Activated CD4-positive, alpha-beta T cell treated with anti-CD3 and anti-CD28 coated beads, Interleukin-2, amount 50 U/mL, for 16 hours (primary cell): ENCODE measurements at regions not wholly inside any gene's neighbourhood (a gene's known extent, or its start where the extent isn't known, plus 50 kb on each side); places are given as distances from the start of the nearest gene placed in this dataset.

Experiments used
- DNase-seq: peaks from one replicate; pipeline ENCODE4 v3.0.0-alpha.2; 2020

DNA sequence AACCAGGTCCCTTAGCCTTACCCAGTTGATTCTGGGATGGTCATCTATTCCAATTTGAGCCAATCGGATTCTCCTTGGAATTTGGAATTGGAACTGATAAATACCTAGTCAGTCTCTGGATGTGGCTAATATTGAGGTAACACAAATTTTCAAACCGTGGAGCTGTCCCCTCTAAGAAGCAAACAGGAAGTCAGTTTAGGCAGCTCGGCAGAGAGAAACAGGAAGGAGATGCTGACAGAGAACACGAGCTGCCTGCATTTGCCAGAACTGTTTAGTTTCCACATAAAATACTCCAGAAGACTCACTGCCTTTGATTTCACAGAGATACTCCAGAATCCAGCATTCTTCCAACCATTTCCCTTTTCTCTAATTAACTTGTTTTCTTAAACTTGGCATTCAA is 1024.9 kb downstream of the BCL11A start:
- DNase-seq, result no peak

GRCh38 chr2:59502981-59503380 is 1050.5 kb downstream of the BCL11A start:
- DNase-seq, result no peak

DNA sequence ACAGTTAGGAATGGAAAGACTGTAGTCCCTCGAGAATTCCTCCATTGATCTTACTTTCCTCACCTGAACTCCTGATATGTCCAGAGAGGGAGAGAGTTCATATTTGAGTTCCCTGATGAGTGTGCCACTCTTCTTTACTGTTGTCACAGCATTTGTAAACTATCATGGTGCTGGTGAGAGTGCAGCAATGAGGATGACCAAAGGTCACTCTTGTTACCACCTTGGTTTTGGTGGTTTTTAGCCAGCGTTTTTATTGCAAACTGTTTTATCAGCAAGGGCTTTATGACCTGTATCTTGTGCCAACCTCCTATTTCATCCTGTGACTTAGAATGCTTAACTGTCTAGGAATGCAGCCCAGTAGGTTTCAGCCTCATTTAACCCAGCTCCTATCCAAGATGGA is 1062.5 kb downstream of the BCL11A start:
- no peak for DNase-seq

- no peak for DNase-seq
Measured at GRCh38 chr2:59490192-59490591, 1063.3 kb downstream of the BCL11A start.

DNA sequence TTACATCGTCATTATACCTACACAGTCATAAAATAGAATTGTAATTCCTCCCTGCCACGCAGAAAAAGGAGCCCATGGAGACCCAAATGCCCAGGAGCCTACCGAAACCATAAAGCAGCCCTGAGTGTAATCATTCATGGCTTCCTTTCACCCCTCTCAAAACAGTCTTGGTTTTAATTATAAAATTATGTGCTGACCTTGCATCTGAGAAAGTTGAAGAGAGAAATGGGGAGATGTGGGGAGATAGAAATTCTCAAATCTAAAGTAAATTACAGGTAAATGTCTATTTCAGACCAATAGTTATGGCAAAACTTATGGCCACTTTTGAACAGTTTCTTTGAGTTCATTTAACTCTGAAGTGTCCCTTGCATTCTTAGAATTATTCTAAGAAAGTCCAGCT is 1068.8 kb downstream of the BCL11A start:
- DNase-seq, result no peak

DNA sequence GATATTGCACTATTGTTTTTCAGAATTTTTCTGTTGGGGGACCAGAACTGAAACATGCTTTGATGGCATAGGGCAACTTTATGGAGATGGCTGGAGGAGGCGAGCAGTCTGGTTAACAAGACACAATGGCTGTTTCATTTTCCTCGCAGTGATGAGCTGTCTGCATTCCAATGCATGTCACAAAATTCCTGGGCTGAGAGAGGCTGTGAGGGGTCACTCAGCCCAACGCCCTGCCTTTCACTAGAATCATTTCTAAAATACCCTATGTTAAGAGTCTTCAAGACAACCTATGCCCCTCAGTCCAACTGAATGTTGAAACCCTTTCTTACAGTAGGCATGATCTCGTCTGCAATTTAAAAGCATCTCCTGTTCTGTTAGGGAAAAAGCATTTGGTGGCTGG is 1090.0 kb downstream of the BCL11A start:
- DNase-seq, result no peak

- no peak for DNase-seq
Measured at GRCh38 chr2:59462422-59463197, 1090.8 kb downstream of the BCL11A start.

DNA sequence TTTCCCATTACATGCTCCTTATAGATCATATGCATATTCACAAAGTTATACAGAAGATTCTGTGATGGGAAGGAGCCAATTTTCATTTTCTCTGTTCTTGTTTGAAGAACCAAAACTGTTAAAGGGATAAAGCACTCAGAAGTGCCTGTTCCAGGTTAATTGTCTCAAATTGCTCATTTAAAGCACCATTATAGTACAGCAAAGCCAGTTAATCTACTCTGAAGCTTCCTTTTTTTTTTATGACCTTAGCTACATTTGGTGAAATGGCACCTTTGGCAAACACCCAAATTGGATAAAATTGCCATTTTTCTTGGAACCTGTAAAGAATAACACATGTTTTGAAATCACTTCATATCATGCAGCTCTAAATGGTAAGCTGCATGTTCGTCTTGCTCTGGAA is 1092.3 kb downstream of the BCL11A start:
- no peak for DNase-seq

DNA sequence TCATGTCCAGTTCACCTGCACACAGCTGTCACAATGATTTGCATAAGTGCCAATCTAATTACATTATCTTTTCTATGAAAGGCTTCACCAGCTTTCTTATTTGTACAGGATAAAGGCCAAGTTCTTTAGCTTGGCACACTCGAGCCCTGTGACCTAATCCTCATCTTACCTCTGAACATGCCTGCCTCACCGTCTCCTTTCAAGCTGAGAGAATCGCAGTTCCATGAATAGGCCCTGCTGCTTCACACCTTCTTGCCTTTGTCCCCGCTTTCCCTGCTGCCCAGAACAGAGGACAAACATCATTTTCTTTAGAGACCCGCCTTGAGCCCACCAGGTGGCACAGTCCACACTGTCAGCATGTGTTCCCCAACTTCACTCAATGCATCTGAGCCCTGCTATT is 1094.7 kb downstream of the BCL11A start:
- DNase-seq, result no peak

- no peak for DNase-seq
Measured at GRCh38 chr2:59456285-59456684, 1097.2 kb downstream of the BCL11A start.

DNA sequence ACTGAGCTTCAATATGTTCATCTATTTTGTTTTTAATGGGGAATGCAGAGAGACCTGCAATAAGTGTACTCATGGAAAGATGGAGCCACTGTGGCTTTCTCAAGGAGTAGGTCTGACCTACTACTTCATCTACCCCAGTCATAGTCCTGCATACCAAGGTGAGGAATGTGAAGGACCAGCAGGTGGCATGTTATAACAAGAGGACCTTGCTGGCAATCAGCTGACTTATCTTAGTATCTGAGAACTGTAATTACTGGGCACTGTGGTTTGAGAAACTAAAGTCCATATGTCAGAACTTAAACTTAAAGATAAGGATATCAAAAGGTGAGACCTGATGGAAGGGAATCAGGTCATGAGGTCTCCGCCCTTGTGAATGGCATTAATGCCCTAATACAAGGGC is 1104.2 kb downstream of the BCL11A start:
- DNase-seq, result no peak

DNA sequence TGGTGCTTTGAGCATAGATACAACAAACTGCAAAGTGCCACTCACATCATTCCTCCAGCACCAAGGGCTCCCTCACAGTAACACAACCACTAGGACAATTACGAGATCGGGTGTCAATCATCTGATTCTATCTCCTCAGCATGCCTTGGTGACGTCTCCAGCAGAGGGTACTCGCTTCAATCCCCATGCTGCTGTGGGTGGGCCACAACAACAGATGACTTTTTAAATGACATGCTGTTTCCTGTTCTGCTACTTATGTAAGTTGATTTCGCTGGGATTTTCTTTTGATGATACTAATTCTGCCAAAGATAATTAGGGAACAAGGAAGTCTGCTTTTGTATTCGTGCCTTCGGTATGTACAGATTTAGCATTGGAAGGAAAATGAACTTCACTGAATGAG is 1113.0 kb downstream of the BCL11A start:
- DNase-seq, result no peak

DNA sequence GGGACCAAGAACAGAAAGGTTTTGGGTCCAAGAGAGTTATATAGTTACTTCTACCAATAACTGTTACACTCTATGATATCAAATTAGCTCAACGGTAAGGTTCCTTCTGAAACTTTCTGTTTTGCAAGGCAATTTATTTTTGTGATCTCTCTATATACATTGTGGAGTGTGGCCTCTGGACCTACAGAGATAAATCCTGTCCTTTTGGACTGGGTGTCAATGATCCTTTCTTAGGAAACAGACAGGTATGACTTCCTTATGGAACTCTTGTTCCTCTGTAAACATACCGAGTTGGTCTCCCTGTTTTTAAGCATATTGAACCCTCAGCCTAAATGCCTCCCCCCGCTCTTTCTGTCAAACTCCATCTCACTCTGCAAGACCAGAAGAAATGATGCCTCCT is 1117.8 kb downstream of the BCL11A start:
- no peak for DNase-seq

GRCh38 chr2:59428940-59429339 is 1124.5 kb downstream of the BCL11A start:
- no peak for DNase-seq

- no peak for DNase-seq
Measured at GRCh38 chr2:59427980-59428379, 1125.5 kb downstream of the BCL11A start.

DNA sequence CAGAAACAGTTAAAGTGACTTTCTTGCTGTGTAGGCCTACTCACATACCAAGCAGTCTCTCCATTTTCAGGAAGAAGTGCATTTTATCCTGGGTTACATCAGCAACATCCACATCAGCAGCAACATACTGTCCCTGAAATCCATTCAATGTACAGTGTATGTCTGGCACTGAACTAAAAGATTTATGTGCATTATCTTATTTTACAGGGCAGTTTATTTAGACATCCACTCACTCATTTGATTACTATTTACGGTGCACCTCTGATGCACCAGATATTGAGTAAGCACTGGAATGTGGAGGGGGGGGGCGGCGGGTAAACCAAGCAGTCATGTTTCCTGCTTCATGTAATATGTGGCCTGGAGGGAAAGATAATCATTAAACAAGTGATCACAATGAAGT is 1128.2 kb downstream of the BCL11A start:
- DNase-seq, result no peak

DNA sequence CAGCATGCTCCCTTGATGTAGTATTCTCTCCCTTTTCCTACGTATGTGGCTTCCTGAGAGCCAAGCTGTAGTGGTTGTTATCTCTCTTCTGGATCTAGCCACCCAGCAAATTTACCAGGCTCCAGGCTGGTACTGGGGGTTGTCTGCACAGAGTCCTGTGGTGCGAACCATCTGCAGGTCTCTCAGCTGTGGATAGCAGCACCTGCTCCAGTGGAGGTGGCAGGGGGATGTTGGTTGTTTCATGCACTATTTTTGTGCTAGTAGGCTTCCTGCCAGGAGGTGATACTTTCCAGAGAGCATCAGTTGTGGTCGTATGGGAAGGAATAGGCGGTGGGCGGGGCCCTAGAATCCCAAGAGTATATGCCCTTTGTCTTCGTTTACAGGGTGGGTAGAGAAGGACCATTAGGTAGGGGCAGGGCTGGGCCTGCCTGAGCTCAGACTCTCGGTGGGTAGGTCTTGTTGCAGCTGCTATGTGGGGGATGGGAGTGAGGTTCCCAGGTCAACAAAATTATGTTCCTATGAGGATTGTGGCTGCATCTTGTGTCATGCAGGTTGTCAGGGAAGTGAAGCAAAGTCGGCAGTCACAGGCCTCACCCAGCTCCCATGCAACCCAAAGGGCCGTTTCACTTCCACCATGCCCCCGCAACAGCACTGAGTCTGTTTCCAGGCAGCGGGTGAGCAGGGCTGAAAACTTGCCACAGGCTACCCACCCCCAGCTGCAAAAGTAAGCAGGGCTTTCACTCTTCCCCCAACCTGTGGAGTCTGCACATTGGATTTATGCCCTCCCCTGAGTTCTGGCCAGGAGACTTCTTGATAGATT is 1139.5 kb downstream of the BCL11A start:
- DNase-seq, result no peak

DNA sequence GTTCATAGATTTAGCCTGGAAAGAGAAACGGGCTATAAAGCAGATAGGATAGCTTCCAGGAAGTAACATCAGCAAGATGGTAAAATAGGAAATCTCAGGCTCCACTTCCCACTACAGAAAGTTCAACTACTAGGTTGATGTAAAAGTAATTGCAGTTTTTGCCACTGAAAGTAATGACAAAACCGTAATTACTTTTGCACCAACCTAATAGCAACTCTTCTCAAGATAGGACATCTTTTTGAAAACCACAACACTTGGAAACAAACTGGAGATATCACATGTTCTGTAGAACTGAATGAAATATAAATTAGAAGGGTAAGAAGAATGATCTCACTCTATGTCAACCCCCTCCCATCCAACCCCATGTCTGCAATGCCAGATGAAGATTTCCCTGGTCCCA is 1154.3 kb downstream of the BCL11A start:
- no peak for DNase-seq

DNA sequence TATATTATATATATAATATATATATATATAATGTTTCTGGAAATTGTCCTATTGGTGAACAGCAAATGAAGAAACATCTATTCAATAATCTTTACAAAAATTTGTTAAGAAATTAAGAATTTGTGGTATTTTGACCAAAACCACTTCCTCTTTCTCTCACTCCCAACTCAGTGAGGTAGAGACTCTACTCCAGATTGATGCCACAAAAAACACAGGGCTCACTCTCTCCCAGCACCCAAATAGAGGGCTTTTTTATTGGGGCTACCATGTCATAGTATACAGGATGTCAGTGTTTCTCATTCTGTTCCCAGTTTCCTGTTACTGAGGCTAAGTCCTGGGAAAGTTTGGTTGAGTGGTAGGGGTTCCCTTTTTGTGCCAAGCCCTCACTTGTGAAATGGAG is 1155.4 kb downstream of the BCL11A start:
- DNase-seq, result no peak

DNA sequence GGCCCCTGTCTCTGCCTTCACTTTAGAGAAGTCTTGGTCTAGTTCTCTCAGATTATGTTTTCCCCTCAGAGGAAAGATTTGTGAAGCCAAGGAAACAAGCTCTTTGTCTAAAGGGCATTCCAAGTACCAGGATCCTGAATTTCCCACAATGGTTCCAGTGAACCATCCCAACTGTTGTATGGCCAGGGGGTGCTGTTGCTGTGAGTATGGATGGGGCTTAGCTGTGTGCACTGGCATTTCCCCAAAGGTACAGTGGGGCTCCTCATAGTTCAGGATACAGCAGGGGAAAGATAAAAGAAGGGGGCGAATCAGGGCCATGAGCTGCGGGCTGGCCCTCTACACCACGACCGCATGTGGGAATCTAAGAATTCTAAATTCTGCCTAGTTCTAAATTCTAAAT is 1154.0 kb upstream of the FANCL start:
- no peak for DNase-seq

- DNase-seq, result no peak
Measured at GRCh38 chr2:59391896-59392295, 1150.8 kb upstream of the FANCL start.

- no peak for DNase-seq
Measured at GRCh38 chr2:59390581-59390980, 1149.5 kb upstream of the FANCL start.

- DNase-seq, result no peak
Measured at GRCh38 chr2:59389240-59389639, 1148.1 kb upstream of the FANCL start.

GRCh38 chr2:59385971-59386370 is 1144.8 kb upstream of the FANCL start:
- DNase-seq, result no peak

DNA sequence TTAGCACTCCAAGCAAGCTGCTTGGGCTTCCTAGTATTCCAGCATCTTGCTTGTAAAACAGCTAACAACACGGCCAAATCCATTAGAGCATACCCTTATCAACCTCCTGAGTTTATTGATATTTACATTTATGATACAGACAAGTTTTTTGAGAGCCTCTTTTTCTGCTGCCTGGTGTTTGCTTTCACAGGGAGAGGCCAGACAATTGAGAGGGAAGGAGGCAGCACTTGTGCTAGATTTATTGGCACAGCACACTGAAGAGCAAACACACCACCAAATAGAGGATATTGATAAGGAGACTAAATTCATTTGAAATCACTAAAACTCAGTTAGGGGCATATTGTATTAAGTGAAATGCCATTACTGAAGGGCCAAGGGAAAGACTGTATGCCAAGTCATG is 1142.3 kb upstream of the FANCL start:
- no peak for DNase-seq
